ENCODE measurements at regions not wholly inside any gene's neighbourhood (a gene's known extent, or its start where the extent isn't known, plus 50 kb on each side); places are given as distances from the start of the nearest gene placed in this dataset.

GRCh38 chr11:95608093-95608492, 181.5 kb downstream of the FAM76B start:
- no peak for TF ChIP-seq CTCF (IDR thresholded peaks at IDR 0.05; ENCODE audit: control insufficient read depth, insufficient read depth, low read depth, low read length, missing control alignments)
- H3K4me3 ChIP-seq (ENCODE audit: control insufficient read depth, low read depth, low read length) = no peak overlapping the region
- DNase-seq (ENCODE audit: low read depth) = no peak

DNA sequence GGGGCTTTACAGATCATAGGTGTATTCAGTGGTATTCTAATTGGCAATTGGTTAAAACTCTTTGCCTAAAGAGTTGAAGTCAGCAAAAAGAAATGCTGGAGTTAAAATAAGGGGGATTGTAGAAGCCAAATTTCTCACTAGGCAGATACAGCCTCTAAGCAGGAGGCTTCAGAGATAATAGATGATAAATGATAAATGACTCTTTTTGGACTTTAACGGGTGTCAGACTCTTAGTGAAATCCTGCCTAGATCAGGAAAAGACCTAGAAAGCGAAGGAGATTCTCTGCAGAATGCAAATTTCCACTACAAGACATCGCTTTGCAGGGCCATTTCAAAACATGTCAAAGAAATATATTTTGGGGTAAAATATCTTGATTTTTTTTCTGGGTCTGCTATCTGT, 182.8 kb downstream of the FAM76B start:
- H3K4me3 ChIP-seq (ENCODE audit: control insufficient read depth, low read depth, low read length) = no peak overlapping the region
- DNase-seq (ENCODE audit: low read depth) = no peak
- no peak for TF ChIP-seq CTCF (IDR thresholded peaks at IDR 0.05; ENCODE audit: control insufficient read depth, insufficient read depth, low read depth, low read length, missing control alignments)

- no peak for TF ChIP-seq CTCF (IDR thresholded peaks at IDR 0.05; ENCODE audit: control insufficient read depth, insufficient read depth, low read depth, low read length, missing control alignments)
- no peak for DNase-seq (ENCODE audit: low read depth)
Measured at GRCh38 chr11:95605271-95605940, 184.2 kb downstream of the FAM76B start.

DNA sequence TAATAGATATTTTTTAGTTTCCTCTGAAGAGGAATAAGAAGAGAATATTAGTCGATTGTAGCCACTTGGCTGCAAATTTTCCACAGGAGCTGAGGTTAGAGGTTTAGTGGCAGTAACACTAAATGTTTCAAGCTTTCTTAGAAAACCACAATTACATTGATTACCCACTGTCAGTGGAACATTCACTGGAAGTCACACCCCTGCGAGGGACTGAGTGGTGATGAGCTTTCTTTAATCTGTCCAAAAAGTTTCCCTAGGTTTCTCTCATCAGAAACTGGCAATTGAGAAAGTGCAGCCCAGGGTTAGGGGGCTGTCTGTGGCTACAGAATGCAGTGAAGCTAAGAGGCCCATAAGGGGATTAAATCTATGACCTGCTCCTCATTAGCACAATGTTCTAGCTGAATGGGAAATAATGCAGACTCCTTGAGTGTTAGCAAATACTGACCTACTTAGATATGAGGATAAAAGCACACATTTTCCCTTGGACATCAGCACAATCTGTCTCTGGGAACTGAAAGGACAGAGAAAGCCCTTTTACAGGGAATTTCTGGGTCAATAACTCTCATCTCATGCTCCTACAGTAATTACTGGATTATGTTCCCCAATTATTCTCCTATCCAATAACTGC, 189.5 kb downstream of the FAM76B start:
- no peak overlapping the region for H3K4me3 ChIP-seq (ENCODE audit: control insufficient read depth, low read depth, low read length)
- no peak for DNase-seq (ENCODE audit: low read depth)
- TF ChIP-seq CTCF (IDR thresholded peaks at IDR 0.05; ENCODE audit: control insufficient read depth, insufficient read depth, low read depth, low read length, missing control alignments) = no peak

More at GRCh38 chr11:95605271-95605940, 184.2 kb downstream of the FAM76B start:
- H3K4me3 ChIP-seq (ENCODE audit: control insufficient read depth, low read depth, low read length) = no peak overlapping the region

DNA sequence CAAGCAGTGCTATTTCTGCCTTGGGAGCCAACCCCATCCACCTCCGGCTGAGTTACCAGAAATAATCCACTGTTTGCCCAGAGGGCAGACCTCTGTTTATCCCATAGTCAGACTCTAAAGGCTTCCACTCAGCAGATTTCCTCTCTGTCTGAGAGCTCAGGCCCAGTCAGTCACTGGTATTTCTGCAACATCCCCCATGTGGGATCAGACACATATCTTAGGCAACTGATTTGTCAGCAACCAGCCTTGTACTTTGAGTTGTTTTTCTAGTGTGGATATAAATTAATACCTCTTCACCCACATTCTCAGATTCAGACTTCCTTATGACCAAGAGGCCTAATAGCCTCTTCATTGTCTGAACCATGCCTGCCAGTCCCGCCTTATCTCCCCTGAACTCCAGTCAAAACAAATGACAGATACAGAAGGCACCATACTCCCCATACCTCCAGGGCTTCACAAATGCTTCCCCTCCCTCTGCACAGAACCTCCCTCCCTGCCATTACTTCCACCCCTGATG, 193.6 kb downstream of the FAM76B start:
- H3K4me3 ChIP-seq (ENCODE audit: control insufficient read depth, low read depth, low read length) = no peak overlapping the region
- no peak for TF ChIP-seq CTCF (IDR thresholded peaks at IDR 0.05; ENCODE audit: control insufficient read depth, insufficient read depth, low read depth, low read length, missing control alignments)
- no peak for DNase-seq (ENCODE audit: low read depth)

DNA sequence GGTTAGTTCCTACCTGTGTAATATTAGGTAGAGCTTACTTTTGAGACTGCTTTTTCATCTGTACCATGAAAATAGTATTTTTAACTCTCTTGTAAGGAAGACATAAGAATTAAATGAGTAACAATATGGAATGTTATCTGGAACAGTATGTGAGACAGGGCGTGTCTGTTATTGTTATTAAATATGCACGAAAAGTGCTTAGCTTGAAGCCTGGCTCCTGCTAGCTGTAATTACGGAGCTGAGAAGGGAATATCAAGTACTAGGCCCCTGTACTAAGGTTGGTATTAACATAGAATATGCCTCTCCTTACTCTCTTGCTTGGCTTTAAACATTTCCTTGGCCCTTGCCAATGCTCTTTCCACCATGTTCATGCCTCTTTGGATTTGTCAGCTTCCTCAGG, 194.0 kb downstream of the FAM76B start:
- no peak for TF ChIP-seq CTCF (IDR thresholded peaks at IDR 0.05; ENCODE audit: control insufficient read depth, insufficient read depth, low read depth, low read length, missing control alignments)

More for the DNA sequence above, 194.0 kb downstream of the FAM76B start:
- H3K4me3 ChIP-seq (ENCODE audit: control insufficient read depth, low read depth, low read length) = no peak overlapping the region
- no peak for DNase-seq (ENCODE audit: low read depth)
